Gastroesophageal sphincter (tissue), 4 donors: ENCODE measurements at regions not wholly inside any gene's neighbourhood (a gene's known extent, or its start where the extent isn't known, plus 50 kb on each side); places are given as distances from the start of the nearest gene placed in this dataset.

ENCODE experiments used
- ATAC-seq: fragments of 150-250 bp; one replicate; pipeline ENCODE4 v1.9.1; 2016; ENCODE audit warnings: mild to moderate bottlenecking, moderate library complexity
- H3K27ac ChIP-seq, 4 donors: fragments of 200-600 bp; sonication (generic) in 3 of 4; 1 replicate in 3 of 4; 2 replicates in 1 of 4; pipeline ENCODE4 v1.5.1; 2016 to 2019
- H3K27me3 ChIP-seq: fragments of 200-600 bp; sonication (generic); one replicate; pipeline ENCODE4 v1.5.1; 2019
- H3K36me3 ChIP-seq, 2 donors: fragments of 200-600 bp; sonication (generic); one replicate each; pipeline ENCODE4 v1.5.1; 2019; ENCODE audit warnings: control low read depth in 1 of 2
- H3K4me1 ChIP-seq, 3 donors: fragments of 200-600 bp; sonication (generic); 1 replicate in 2 of 3; 2 replicates in 1 of 3; pipeline ENCODE4 v1.5.1; 2016 to 2019; ENCODE audit warnings: control low read depth in 2 of 3
- H3K4me3 ChIP-seq, 2 donors: fragments of 200-600 bp; sonication (generic); one replicate each; pipeline ENCODE4 v1.5.1; 2019; ENCODE audit warnings: mild to moderate bottlenecking in 1 of 2, moderate library complexity in 1 of 2
- H3K9me3 ChIP-seq, 3 donors: fragments of 200-600 bp; sonication (generic); one replicate each; pipeline ENCODE4 v1.5.1; 2017 to 2019; ENCODE audit warnings: control low read depth in 2 of 3
- CTCF ChIP-seq, 4 experiments: fragments of 200-600 bp in 2 of 4; fragments of 450-650 bp in 2 of 4; sonication (generic) in 1 of 4; IDR thresholded peaks; one replicate each; pipeline ENCODE4 v1.5.1; 2017 to 2019; ENCODE audit warnings: antibody characterized with exemption in 4 of 4, mild to moderate bottlenecking in 2 of 4, moderate library complexity in 2 of 4
- EP300 ChIP-seq: sonication (generic); formaldehyde crosslinking; IDR thresholded peaks from one replicate; pipeline ENCODE4 v1.6.1; 2017; ENCODE audit warnings: antibody characterized with exemption, mild to moderate bottlenecking
- POLR2A ChIP-seq, 2 donors: fragments of 450-650 bp; IDR thresholded peaks; one replicate each; pipeline ENCODE4 v1.6.1; 2017; ENCODE audit warnings: antibody characterized with exemption in 2 of 2, mild to moderate bottlenecking in 2 of 2, moderate library complexity in 1 of 2
- POLR2AphosphoS5 ChIP-seq: sonication (generic); formaldehyde crosslinking; IDR thresholded peaks from one replicate; pipeline ENCODE4 v1.6.1; 2017; ENCODE audit warnings: antibody characterized with exemption
- WGBS, 2 donors: methylation state at CpG; one replicate each; pipeline ENCODE4 v1.1.5; 2018; ENCODE audit warnings: low coverage in 1 of 2; 5-methylcytosine and 5-hydroxymethylcytosine counted together

DNA sequence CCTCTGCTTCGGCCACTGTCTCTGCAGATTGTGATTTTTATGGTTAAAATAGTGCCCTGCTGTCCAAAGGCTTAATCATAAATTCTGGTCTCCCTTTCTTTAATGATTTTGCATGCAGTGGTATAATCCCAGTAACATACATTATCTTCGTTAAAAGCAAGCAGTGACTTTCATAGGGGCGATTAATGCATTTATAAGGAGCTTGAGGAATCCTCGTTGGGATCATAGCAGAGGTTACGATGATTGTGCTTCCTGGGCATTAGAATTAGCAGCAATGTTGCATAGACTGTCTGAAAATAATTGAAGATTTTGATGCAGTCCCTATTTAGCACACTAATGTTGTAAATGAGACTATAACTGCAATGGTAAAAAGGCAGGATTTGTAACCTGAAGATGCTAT is 181.3 kb downstream of the PRL start:
- Histone ChIP-seq H3K27me3 (no peaks in the 10 kb centered on the region), H3K36me3 (no peaks in the 10 kb centered on the region), H3K9me3 (no peaks in the 10 kb centered on the region), H3K4me1 (no peaks in the 10 kb centered on the region), H3K27ac (no peak overlapping the region), H3K4me3 (no peak overlapping the region)
- 72 to 89% methylated on average over 5 of the region's 5 CpGs for WGBS, 2 donors
- no peak for TF ChIP-seq POLR2A (IDR thresholded peaks at IDR 0.05)
- no peak for ATAC-seq

DNA sequence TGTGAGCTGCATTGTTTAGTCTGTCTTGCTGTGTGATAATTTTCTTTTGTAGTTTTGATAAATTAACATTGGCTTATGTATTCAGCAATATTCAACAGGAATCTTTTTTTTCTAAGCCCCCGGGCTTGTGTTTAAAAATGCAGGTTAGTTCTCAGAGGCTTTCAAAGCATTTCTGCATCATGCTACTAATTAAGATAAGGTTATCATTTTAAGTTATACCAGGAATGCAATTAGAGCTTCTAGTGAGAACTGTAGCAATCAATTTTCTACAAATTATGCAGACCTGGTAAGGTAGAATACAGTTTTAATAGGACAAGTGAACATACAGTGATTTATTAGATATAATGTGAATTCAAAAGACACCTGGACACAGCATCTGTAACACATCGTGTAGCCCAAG is 179.2 kb downstream of the PRL start:
- 69 to 84% methylated on average over 2 of the region's 2 CpGs for WGBS, 2 donors

GRCh38 chr6:22119500-22119899 is 177.3 kb downstream of the PRL start:
- Histone ChIP-seq H3K9me3 (no peaks in the 10 kb centered on the region), H3K4me3 (no peak overlapping the region), H3K27ac (no peak overlapping the region), H3K27me3 (no peaks in the 10 kb centered on the region), H3K4me1 (no peaks in the 10 kb centered on the region), H3K36me3 (no peaks in the 10 kb centered on the region)
- no peak for TF ChIP-seq POLR2AphosphoS5
- WGBS, 2 donors, result 38 to 60% methylated on average over 1 of the region's 1 CpG
- ATAC-seq, result no peak

More for the DNA sequence above, 179.2 kb downstream of the PRL start:
- TF ChIP-seq POLR2AphosphoS5, result no peak
- TF ChIP-seq POLR2A (IDR thresholded peaks at IDR 0.05), result no peak
- no peak for TF ChIP-seq EP300
- no peak for TF ChIP-seq CTCF (IDR thresholded peaks at IDR 0.05)
- no peaks in the 10 kb centered on the region for H3K27me3 ChIP-seq
- no peak overlapping the region for H3K4me3 ChIP-seq
- H3K4me1 ChIP-seq, result no peaks in the 10 kb centered on the region
- no peak overlapping the region for H3K27ac ChIP-seq
- no peak for ATAC-seq
- no peaks in the 10 kb centered on the region for H3K9me3 ChIP-seq
- H3K36me3 ChIP-seq, result no peaks in the 10 kb centered on the region

DNA sequence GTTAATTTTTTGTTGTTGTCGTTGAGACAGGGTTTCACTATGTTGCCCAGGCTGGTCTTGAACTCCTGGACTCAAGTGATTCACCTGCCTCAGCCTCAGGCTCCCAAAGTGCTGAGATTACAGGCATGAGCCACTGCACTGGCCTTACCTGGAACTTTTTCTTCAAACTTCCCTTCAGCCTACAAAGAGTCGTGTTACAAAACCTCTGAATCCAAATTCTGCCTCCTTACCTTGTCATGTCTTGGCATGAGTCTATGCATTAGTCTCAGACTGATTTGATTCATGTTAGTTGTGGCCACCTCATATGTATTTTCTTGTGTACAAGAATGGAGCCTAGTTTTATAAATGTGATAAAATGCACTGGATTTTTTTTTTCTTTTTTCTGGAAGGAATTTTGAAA is 172.1 kb downstream of the PRL start:
- 95 to 96% methylated on average over 2 of the region's 2 CpGs for WGBS, 2 donors
- Histone ChIP-seq H3K4me1 (no peaks in the 10 kb centered on the region), H3K4me3 (no peak overlapping the region), H3K27me3 (no peaks in the 10 kb centered on the region), H3K9me3 (peaks cover 0 to 14% (median 0%) of the 10 kb centered on the region in 3 donors), H3K27ac (no peak overlapping the region), H3K36me3 (peaks cover 0 to 7% of the 10 kb centered on the region in 2 donors)
- no peak for TF ChIP-seq POLR2AphosphoS5
- ATAC-seq, result no peak

DNA sequence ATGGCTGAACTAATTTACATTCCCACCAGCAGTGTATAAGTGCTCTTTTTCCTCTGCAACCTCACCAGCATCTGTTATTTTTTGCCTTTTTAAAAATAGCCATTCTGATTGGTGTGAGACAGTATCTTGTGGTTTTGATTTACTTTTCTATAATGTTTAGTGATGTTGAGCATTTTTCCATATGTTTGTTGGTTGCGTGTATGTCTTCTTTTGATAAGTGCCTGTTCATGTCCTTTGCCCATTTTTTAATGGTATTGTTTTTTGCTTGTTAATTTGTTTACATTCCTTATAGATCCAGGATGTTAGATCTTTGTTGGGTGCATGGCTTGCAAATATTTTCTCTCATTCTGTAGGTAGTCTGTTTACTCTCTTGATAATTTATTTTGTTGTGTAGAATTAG is 169.9 kb downstream of the PRL start:
- Histone ChIP-seq H3K36me3 (peaks cover 0 to 7% of the 10 kb centered on the region in 2 donors), H3K4me3 (no peak overlapping the region), H3K27me3 (no peaks in the 10 kb centered on the region), H3K4me1 (no peaks in the 10 kb centered on the region), H3K9me3 (peaks cover 0 to 14% (median 0%) of the 10 kb centered on the region in 3 donors), H3K27ac (no peak overlapping the region)
- no peak for ATAC-seq
- TF ChIP-seq POLR2AphosphoS5, result no peak
- no peak for TF ChIP-seq POLR2A (IDR thresholded peaks at IDR 0.05)
- TF ChIP-seq CTCF (IDR thresholded peaks at IDR 0.05), result no peak
- WGBS, 2 donors, result 100% methylated on average over 1 of the region's 1 CpG

GRCh38 chr6:22129751-22130150 is 167.1 kb downstream of the PRL start:
- no peak overlapping the region for H3K27ac ChIP-seq
- H3K27me3 ChIP-seq, result no peaks in the 10 kb centered on the region
- peaks cover 0 to 7% of the 10 kb centered on the region in 2 donors for H3K36me3 ChIP-seq
- WGBS, 2 donors, result 92 to 100% methylated on average over 3 of the region's 3 CpGs
- no peak for ATAC-seq
- no peak overlapping the region for H3K4me3 ChIP-seq
- no peaks in the 10 kb centered on the region for H3K4me1 ChIP-seq
- TF ChIP-seq POLR2AphosphoS5 (no peak), EP300 (no peak), POLR2A (IDR thresholded peaks at IDR 0.05) (no peak), CTCF (IDR thresholded peaks at IDR 0.05) (no peak)
- H3K9me3 ChIP-seq, result peaks cover 0 to 14% (median 0%) of the 10 kb centered on the region in 3 donors

DNA sequence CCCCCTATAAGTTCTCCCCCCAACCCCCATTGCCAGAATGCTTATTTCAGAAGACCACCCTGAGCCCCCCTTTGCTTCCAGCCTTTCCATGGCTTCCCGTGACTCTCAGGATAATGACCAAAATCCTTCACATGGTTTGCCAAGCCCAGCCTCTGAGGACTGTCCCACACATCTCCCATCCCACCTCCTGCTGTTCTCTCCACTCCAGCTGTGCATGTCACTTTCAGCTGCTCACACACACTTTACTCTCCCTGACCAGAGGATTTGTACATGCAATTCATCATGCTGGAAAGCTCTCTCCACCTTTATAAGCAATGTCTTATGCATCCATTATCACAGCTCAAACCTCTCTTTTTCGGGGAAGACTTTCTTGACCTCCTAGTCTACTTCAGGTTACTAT is 164.2 kb downstream of the PRL start:
- no peak for ATAC-seq
- Histone ChIP-seq H3K4me3 (no peak overlapping the region), H3K27me3 (no peaks in the 10 kb centered on the region), H3K4me1 (no peaks in the 10 kb centered on the region), H3K9me3 (no peaks in the 10 kb centered on the region), H3K27ac (no peak overlapping the region), H3K36me3 (no peaks in the 10 kb centered on the region)
- 64 to 70% methylated on average over 2 of the region's 2 CpGs for WGBS, 2 donors
- TF ChIP-seq POLR2A (IDR thresholded peaks at IDR 0.05), result no peak
- no peak for TF ChIP-seq POLR2AphosphoS5
- TF ChIP-seq CTCF (IDR thresholded peaks at IDR 0.05), result no peak
- no peak for TF ChIP-seq EP300
